OCI-M1 (cell line): ENCODE measurements at regions not wholly inside any gene's neighbourhood (a gene's known extent, or its start where the extent isn't known, plus 50 kb on each side); places are given as distances from the start of the nearest gene placed in this dataset.
A peak's percentile ranks its signal among the peaks of the same experiment; 100 is the strongest.
"Not testable (repeated sequence)": the region's sequence is repeated elsewhere in the genome, so short reads cannot be mapped to it uniquely, and the experiment has no call there.

Experiments
- DNase-seq: peaks from one replicate; lab custom pipeline; 2025; lab: John Stamatoyannopoulos, UW

- DNase-seq, result no peak
Observed at GRCh38 chr14:48417715-48418500, 742.5 kb upstream of the MDGA2 start.

GRCh38 chr14:48401321-48401720 lies 725.9 kb upstream of the MDGA2 start:
- no peak for DNase-seq

GRCh38 chr14:48398675-48399282 lies 723.4 kb upstream of the MDGA2 start:
- DNase-seq, result peak; percentile 66

DNA sequence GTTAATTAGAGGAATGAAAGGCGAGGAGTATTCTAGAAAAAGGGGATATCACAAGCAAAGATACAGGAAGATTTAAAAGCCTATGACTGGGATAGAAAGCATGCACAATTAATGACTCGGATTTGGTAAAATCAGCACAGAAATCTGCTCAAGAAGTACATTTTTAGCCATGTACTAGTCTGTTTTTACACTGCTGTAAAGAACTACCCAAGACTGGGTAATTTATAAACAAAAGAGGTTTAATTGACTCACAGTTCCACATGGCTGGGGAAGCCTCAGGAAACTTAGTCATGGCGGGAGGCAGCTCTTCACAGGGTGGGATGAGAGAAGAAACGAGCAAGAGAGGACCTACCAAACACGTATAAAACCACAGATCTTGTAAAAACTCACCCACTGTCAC lies 716.3 kb upstream of the MDGA2 start:
- no peak for DNase-seq

DNA sequence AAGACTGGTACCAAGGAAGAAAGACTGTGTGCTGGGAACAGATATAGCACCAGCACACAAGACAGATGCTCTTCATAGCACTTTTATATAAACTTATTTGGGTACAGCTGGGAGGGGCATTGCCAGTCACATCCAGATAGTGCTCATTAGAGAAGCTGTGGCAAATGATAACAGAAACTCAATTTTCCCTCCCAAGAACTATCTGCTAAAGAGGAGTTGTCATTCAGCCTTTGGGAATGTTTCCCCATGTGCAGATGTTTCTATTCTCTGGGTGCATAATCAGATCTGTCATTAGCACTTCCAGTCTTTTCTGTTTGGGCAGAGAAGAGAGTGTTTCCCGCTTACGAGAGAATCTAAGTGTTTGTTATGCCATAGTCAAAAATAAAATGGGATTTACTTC lies 714.9 kb upstream of the MDGA2 start:
- no peak for DNase-seq

DNA sequence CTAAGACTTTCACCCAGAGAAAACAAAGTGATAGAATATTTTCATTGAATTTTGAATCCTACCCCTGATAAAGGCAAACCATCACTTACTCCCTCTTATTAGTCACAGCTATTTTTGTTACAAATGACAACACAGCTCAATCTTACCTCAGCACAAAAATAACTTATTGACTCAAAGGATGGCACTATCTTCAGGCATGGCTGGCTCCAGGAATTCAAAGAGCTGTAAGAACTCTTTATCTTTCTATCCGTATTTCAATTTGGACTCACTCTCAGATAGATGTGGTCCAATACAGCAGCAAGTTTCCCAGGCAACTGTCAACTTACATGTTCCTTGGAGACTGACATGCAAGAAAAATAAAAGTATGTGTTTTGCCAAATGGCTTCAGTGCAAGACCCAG lies 709.4 kb upstream of the MDGA2 start:
- no peak for DNase-seq

DNA sequence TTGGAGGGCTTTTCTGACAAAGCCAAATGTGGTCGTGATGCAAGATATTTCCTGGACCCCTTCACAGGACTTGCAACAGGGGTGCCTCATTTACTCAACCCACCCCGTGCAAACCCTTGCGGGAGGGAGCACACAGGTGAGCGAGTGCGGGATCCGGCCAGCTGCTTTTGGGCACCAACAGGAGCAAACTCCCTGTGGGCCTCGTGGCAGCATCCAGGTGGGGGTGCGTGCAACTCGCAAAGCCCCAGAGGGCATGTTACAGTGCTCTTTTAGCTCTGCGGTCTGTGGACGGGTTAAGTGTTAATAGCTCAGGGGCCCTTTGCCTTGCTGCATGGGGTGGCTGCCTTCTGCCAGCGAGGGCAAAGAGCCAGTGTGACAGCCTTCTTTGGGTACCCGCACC lies 707.6 kb upstream of the MDGA2 start:
- no peak for DNase-seq

- no peak for DNase-seq
Observed at GRCh38 chr14:48378541-48378940, 703.1 kb upstream of the MDGA2 start.

DNA sequence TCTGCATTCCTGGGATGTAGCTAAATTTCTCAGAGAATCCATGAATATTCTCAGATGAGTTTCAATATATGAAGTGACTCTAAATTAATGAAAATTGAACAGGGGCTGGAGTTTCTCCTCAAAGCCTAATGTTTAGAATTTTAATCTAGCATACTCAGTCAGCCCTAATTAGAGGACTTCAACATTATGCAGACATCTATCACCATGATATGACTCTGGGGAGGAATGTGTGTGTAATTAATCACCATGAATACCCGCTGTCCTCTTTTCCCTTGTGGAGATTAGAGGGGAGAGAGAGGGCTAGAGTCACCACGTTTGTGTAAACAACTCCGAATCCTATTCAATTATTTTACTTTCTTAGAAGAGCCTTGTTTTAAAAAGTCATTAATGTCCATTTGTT lies 698.6 kb upstream of the MDGA2 start:
- no peak for DNase-seq

- DNase-seq, result no peak
Observed at GRCh38 chr14:48350971-48351370, 675.6 kb upstream of the MDGA2 start.

GRCh38 chr14:48349689-48350088 lies 674.3 kb upstream of the MDGA2 start:
- DNase-seq, result no peak

DNA sequence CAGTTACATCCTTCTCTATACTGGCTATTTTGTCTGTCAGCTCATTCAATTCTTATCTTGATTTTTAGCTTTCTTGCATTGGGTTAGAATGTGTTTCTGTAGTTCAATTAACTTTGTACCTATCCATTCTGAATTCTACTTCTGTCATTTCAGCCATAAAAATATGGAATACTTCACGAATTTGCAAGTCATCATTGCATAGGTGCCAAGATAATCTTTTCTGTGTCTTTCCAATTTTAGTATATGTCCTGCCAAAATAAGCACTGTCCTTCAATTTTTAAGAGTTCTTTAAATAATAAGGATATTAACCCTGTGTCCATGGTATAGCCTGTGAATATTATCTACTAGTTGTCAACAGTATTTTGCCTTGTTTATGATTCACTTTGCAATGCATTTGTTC lies 665.7 kb upstream of the MDGA2 start:
- DNase-seq, result no peak

- DNase-seq, result no peak
Observed at GRCh38 chr14:48333221-48333920, 658.0 kb upstream of the MDGA2 start.

DNA sequence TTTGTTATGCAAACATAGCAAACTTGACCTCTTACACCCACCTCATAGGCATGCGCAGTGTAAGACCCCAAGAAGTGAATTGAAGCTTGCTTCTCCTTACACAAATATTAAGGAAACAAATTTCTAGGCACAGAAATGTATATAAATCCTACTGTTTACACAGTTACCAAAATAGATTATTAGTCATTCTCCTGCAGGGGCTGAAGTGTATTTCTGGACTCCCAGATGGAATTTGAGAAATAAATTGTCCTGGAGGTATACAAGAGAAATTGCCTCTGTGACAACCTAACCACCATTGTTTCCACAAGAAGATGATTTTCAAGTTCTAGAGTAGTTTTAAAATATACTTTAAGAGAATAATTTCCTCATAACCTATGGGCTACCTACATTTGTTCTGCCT lies 656.0 kb upstream of the MDGA2 start:
- no peak for DNase-seq

GRCh38 chr14:48325486-48325885 lies 650.1 kb upstream of the MDGA2 start:
- no peak for DNase-seq

- DNase-seq, result no peak
Observed at GRCh38 chr14:48323665-48324064, 648.3 kb upstream of the MDGA2 start.

GRCh38 chr14:48319823-48320222 lies 644.4 kb upstream of the MDGA2 start:
- DNase-seq, result no peak

DNA sequence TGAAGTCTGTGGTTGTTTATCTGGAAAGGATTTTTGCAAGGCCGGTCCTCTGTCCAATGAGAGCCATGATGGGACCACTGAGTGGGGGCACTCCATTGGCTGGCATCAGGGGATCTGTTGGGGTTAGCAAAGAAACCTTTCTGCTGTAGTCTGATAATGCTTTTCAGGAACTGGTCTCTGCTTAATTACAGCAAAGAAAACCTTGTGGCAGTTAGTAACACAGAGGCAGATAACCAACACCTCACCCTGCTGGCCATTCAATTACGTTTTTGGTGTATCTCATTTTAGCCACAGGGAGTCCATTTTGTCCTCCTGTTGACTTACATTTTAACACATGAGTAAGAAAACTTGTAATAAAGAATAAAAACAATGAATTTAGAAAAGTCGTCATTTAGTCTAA lies 629.3 kb upstream of the MDGA2 start:
- peak; percentile 7 for DNase-seq

- DNase-seq, result no peak
Observed at GRCh38 chr14:48289701-48290100, 614.3 kb upstream of the MDGA2 start.

GRCh38 chr14:48285217-48285616 lies 609.8 kb upstream of the MDGA2 start:
- DNase-seq, result not testable (repeated sequence)

- no peak for DNase-seq
Observed at GRCh38 chr14:48275301-48275700, 599.9 kb upstream of the MDGA2 start.

DNA sequence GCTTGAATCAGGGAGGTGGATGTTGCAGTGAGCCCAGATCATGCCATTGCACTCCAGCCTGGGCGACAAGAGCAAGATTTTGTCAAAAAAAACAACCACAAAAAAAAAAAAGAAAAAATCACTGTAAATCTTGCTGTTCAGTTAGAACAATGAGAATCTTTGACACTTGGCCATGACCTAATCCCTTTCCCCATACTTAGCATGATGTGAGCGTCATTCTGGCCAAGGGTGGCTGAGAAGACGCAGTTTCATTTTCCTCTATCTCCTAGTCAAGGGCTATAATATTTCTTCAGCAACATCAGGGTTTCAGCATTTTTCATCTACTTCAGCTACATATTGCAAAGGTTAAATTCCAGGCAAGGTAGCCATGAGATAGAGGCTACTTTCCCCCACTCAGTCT lies 599.4 kb upstream of the MDGA2 start:
- no peak for DNase-seq

- DNase-seq, result not testable (repeated sequence)
Observed at GRCh38 chr14:48267926-48268325, 592.5 kb upstream of the MDGA2 start.
